GM12878 (cell line): ENCODE measurements at regions not wholly inside any gene's neighbourhood (a gene's known extent, or its start where the extent isn't known, plus 50 kb on each side); places are given as distances from the start of the nearest gene placed in this dataset.

ENCODE experiments used
- ATAC-seq: fragments of 200-7000 bp; cut with Tn5 transposase; 3 replicates; pipeline ENCODE4 v1.9.1; 2020; ENCODE audit warnings: mild to moderate bottlenecking, moderate library complexity
- BruUV-seq: library from RNA; stranded (reverse); fragments of 400-500 nt; replicated peaks from 2 replicates; lab custom pipeline; 2021; lab: Mats Ljungman, UMichigan
- CTCF ChIA-PET: fragments of 300-600 bp; sonication (Branson Sonifier 250); formaldehyde crosslinking; extraction: SDS; loops from one replicate; lab custom pipeline; 2021; ENCODE audit warnings: inconsistent platforms; lab: Yijun Ruan, JAX
- POLR2A ChIA-PET: fragments of 350-600 bp; formaldehyde crosslinking; extraction: SDS; loops from one replicate; lab custom pipeline; 2021; ENCODE audit warnings: inconsistent platforms; lab: Charles Lee
- RAD21 ChIA-PET: fragments of 300-600 bp; sonication (Branson Sonifier 250); formaldehyde crosslinking; loops from one replicate; lab custom pipeline; 2023; ENCODE audit warnings: antibody characterized with exemption; ENCODE audit not compliant: unreplicated experiment; lab: Charles Lee
- SMC1A ChIA-PET: fragments of 300-600 bp; sonication (Branson Sonifier 250); formaldehyde crosslinking; loops from one replicate; lab custom pipeline; 2023; ENCODE audit not compliant: unreplicated experiment, uncharacterized antibody; lab: Charles Lee
- DNase-seq: peaks from one replicate; pipeline ENCODE4 v3.0.0-alpha.2; 2011; ENCODE audit warnings: low read depth, low spot score
- FAIRE-seq: peaks from 3 replicates; lab custom pipeline; 2011; peaks lifted over from hg19 to GRCh38; lab: Jason Lieb, UNC
- H2AFZ ChIP-seq: 2 replicates; pipeline ENCODE4 v1.6.0; 2011; ENCODE audit warnings: low read depth, low read length, control low read depth; ENCODE audit not compliant: control insufficient read depth
- H3K27ac ChIP-seq: 2 replicates; pipeline ENCODE4 v1.5.1; 2011; ENCODE audit warnings: control low read depth; ENCODE audit not compliant: control insufficient read depth, insufficient read depth
- H3K27me3 ChIP-seq, 2 experiments: replicated peaks in 1 of 2; 2 replicates each; pipeline versions ENCODE4 v1.6.0 to v1.6.1; 2011; ENCODE audit warnings: low read length in 1 of 2; ENCODE audit not compliant: control insufficient read depth in 2 of 2, insufficient read depth in 2 of 2
- H3K36me3 ChIP-seq, 2 experiments: 2 replicates each; pipeline ENCODE4 v1.5.1; 2011; ENCODE audit warnings: low read length in 1 of 2; ENCODE audit not compliant: control insufficient read depth in 2 of 2, insufficient read depth in 2 of 2
- H3K4me1 ChIP-seq: 2 replicates; pipeline ENCODE4 v1.6.1; 2011; ENCODE audit warnings: mild to moderate bottlenecking, low read length, moderate library complexity, mixed read lengths; ENCODE audit not compliant: control insufficient read depth, insufficient read depth
- H3K4me2 ChIP-seq: 2 replicates; pipeline ENCODE4 v1.6.0; 2011; ENCODE audit warnings: control low read depth; ENCODE audit not compliant: control insufficient read depth, insufficient read depth
- H3K4me3 ChIP-seq: fragments of 200-600 bp; sonication (generic); 2 replicates; pipeline ENCODE4 v1.5.1; 2016
- H3K79me2 ChIP-seq: 2 replicates; pipeline ENCODE4 v1.6.0; 2011; ENCODE audit warnings: low read length; ENCODE audit not compliant: control insufficient read depth, insufficient read depth
- H3K9ac ChIP-seq: 2 replicates; pipeline ENCODE4 v1.8.0; 2011; ENCODE audit warnings: low read length, control low read depth, mixed read lengths; ENCODE audit not compliant: control insufficient read depth, insufficient read depth
- H3K9me3 ChIP-seq: replicated peaks from 3 replicates; pipeline ENCODE4 v1.5.1; 2011; ENCODE audit warnings: mild to moderate bottlenecking, low read length; ENCODE audit not compliant: control insufficient read depth, insufficient read depth
- H4K20me1 ChIP-seq: 2 replicates; pipeline ENCODE4 v1.6.0; 2011; ENCODE audit not compliant: control insufficient read depth, insufficient read depth
- CHD4 ChIP-seq: fragments of 200-600 bp; sonication (generic); IDR thresholded peaks from 2 replicates; pipeline ENCODE4 v1.6.1; 2016; ENCODE audit warnings: mild to moderate bottlenecking
- HDAC6 ChIP-seq: fragments of 200-600 bp; sonication (generic); IDR thresholded peaks from one replicate; pipeline ENCODE4 v1.8.0; 2017; ENCODE audit warnings: antibody characterized with exemption; ENCODE audit not compliant: unreplicated experiment
- IKZF1 ChIP-seq: fragments of 450-650 bp; conservative IDR thresholded peaks from 2 replicates; pipeline ENCODE4 v1.6.1; 2017; ENCODE audit warnings: antibody characterized with exemption, mild to moderate bottlenecking
- IRF4 ChIP-seq: IDR thresholded peaks from 2 replicates; pipeline ENCODE4 v1.6.1; 2011; ENCODE audit warnings: low read depth, low read length
- KAT2A ChIP-seq: conservative IDR thresholded peaks from 2 replicates; pipeline ENCODE4 v1.6.1; 2011; ENCODE audit warnings: low read depth, low read length; ENCODE audit not compliant: control insufficient read depth
- MTA2 ChIP-seq: fragments of 450-650 bp; IDR thresholded peaks from 2 replicates; pipeline ENCODE4 v1.6.1; 2016; ENCODE audit warnings: low read depth, mild to moderate bottlenecking, moderate library complexity
- NR2C2 ChIP-seq: IDR thresholded peaks from 2 replicates; pipeline ENCODE4 v1.6.1; 2011; ENCODE audit warnings: borderline replicate concordance, low read depth; ENCODE audit not compliant: control insufficient read depth, insufficient read length
- PAX5 ChIP-seq: IDR thresholded peaks from 2 replicates; pipeline ENCODE4 v1.6.1; 2011; ENCODE audit warnings: low read depth, low read length, borderline replicate concordance
- RB1 ChIP-seq: fragments of 450-650 bp; formaldehyde crosslinking; IDR thresholded peaks from 2 replicates; pipeline ENCODE4 v1.6.1; 2017; ENCODE audit warnings: mild to moderate bottlenecking, borderline replicate concordance
- SIN3A ChIP-seq: IDR thresholded peaks from 2 replicates; pipeline ENCODE4 v1.6.1; 2012; ENCODE audit warnings: low read depth, low read length, improper control_type of control experiment
- SPI1 ChIP-seq: IDR thresholded peaks from 2 replicates; pipeline ENCODE4 v1.6.1; 2011; ENCODE audit warnings: low read depth, mild to moderate bottlenecking, low read length, moderate library complexity, borderline replicate concordance; ENCODE audit not compliant: insufficient read depth
- WGBS: methylation state at CpG from one replicate; pipeline ENCODE4 v1.1.6; 2016; ENCODE audit warnings: low lambda C conversion rate; ENCODE audit not compliant: insufficient replicate concordance, insufficient coverage; ENCODE audit errors: missing lambda C conversion rate; 5-methylcytosine and 5-hydroxymethylcytosine counted together
- in situ Hi-C: fragments of 300-500 bp; cut with MboI; formaldehyde crosslinking; loops from 9 replicates; pipeline ENCODE4 v1.14.3; 2018; ENCODE audit warnings: mixed read lengths
- intact Hi-C: fragments of 100-400 bp; cut with micrococcal nuclease; formaldehyde crosslinking; loops from one replicate; pipeline ENCODE4 v1.14.2; 2022; ENCODE audit not compliant: unreplicated experiment
- TF ChIP-seq, protein P1 (sequence below): fragments of 450-650 bp; IDR thresholded peaks from 2 replicates; pipeline ENCODE4 v1.6.1; 2017; ENCODE audit warnings: antibody characterized with exemption, mild to moderate bottlenecking, moderate library complexity
- TF ChIP-seq, protein P2 (sequence below): fragments of 450-650 bp; IDR thresholded peaks from 2 replicates; pipeline ENCODE4 v1.6.1; 2018; ENCODE audit warnings: mild to moderate bottlenecking, low read depth, moderate library complexity; ENCODE audit not compliant: partially characterized antibody
- TF ChIP-seq, protein P3 (sequence below): IDR thresholded peaks from 2 replicates; pipeline ENCODE4 v1.6.1; 2012; ENCODE audit warnings: low read depth, low read length, improper control_type of control experiment
- TF ChIP-seq, protein P4 (sequence below): IDR thresholded peaks from 2 replicates; pipeline ENCODE4 v1.6.1; 2012; ENCODE audit warnings: low read depth, low read length, improper control_type of control experiment
- TF ChIP-seq, protein P5 (sequence below), 3 experiments: IDR thresholded peaks in 2 of 3; conservative IDR thresholded peaks in 1 of 3; 2 replicates each; pipeline ENCODE4 v1.5.1; 2011; ENCODE audit warnings: low read depth in 3 of 3, low read length in 3 of 3, mild to moderate bottlenecking in 3 of 3, control low read depth in 2 of 3, moderate library complexity in 2 of 3, inconsistent platforms in 1 of 3, mixed read lengths in 1 of 3; ENCODE audit not compliant: control insufficient read depth in 2 of 3, insufficient read depth in 1 of 3; ENCODE audit errors: extremely low read depth in 1 of 3

DNA sequence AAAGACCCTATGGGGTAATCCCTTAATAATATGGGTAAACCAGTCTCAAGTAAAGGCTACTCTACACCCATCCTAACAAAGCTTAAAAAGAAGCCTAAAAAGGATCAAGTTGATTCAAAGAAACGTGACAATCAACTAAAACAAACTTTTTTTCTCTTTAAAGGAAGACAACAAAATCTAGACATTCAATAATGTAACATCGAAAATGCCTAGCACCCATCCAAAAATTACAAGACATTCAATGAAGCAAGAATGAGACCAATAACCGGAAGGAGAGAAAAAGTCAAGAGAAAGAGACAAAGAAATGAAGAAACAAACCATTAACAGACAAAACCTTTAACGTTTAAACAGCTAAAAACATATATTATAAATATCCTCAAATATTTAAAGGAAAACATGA lies 143.8 kb upstream of the VASH1 start:
- no peak overlapping the region for H3K27ac ChIP-seq
- H4K20me1 ChIP-seq, result no peaks in the 10 kb centered on the region
- CTCF ChIA-PET, result interaction anchor here (0.6 kb wide), 1 partner anchor 20 kb away, joined by 3 read pairs; no protein-coding TSS in a partner anchor
- POLR2A ChIA-PET, result no interaction called here
- no peak for FAIRE-seq
- TF ChIP-seq PAX5 (no peak), NR2C2 (no peak), KAT2A (no peak), IKZF1 (no peak), RB1 (no peak), HDAC6 (no peak), SIN3A (no peak), CHD4 (no peak), IRF4 (no peak), SPI1 (no peak), MTA2 (no peak)
- TF ChIP-seq, protein P1, sequence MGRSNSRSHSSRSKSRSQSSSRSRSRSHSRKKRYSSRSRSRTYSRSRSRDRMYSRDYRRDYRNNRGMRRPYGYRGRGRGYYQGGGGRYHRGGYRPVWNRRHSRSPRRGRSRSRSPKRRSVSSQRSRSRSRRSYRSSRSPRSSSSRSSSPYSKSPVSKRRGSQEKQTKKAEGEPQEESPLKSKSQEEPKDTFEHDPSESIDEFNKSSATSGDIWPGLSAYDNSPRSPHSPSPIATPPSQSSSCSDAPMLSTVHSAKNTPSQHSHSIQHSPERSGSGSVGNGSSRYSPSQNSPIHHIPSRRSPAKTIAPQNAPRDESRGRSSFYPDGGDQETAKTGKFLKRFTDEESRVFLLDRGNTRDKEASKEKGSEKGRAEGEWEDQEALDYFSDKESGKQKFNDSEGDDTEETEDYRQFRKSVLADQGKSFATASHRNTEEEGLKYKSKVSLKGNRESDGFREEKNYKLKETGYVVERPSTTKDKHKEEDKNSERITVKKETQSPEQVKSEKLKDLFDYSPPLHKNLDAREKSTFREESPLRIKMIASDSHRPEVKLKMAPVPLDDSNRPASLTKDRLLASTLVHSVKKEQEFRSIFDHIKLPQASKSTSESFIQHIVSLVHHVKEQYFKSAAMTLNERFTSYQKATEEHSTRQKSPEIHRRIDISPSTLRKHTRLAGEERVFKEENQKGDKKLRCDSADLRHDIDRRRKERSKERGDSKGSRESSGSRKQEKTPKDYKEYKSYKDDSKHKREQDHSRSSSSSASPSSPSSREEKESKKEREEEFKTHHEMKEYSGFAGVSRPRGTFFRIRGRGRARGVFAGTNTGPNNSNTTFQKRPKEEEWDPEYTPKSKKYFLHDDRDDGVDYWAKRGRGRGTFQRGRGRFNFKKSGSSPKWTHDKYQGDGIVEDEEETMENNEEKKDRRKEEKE, result no peak
- TF ChIP-seq, protein P2, sequence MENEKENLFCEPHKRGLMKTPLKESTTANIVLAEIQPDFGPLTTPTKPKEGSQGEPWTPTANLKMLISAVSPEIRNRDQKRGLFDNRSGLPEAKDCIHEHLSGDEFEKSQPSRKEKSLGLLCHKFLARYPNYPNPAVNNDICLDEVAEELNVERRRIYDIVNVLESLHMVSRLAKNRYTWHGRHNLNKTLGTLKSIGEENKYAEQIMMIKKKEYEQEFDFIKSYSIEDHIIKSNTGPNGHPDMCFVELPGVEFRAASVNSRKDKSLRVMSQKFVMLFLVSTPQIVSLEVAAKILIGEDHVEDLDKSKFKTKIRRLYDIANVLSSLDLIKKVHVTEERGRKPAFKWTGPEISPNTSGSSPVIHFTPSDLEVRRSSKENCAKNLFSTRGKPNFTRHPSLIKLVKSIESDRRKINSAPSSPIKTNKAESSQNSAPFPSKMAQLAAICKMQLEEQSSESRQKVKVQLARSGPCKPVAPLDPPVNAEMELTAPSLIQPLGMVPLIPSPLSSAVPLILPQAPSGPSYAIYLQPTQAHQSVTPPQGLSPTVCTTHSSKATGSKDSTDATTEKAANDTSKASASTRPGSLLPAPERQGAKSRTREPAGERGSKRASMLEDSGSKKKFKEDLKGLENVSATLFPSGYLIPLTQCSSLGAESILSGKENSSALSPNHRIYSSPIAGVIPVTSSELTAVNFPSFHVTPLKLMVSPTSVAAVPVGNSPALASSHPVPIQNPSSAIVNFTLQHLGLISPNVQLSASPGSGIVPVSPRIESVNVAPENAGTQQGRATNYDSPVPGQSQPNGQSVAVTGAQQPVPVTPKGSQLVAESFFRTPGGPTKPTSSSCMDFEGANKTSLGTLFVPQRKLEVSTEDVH, result no peak
- TF ChIP-seq, protein P3, sequence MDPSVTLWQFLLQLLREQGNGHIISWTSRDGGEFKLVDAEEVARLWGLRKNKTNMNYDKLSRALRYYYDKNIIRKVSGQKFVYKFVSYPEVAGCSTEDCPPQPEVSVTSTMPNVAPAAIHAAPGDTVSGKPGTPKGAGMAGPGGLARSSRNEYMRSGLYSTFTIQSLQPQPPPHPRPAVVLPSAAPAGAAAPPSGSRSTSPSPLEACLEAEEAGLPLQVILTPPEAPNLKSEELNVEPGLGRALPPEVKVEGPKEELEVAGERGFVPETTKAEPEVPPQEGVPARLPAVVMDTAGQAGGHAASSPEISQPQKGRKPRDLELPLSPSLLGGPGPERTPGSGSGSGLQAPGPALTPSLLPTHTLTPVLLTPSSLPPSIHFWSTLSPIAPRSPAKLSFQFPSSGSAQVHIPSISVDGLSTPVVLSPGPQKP, result no peak
- TF ChIP-seq, protein P4, sequence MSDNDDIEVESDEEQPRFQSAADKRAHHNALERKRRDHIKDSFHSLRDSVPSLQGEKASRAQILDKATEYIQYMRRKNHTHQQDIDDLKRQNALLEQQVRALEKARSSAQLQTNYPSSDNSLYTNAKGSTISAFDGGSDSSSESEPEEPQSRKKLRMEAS, result no peak
- TF ChIP-seq, protein P5, sequence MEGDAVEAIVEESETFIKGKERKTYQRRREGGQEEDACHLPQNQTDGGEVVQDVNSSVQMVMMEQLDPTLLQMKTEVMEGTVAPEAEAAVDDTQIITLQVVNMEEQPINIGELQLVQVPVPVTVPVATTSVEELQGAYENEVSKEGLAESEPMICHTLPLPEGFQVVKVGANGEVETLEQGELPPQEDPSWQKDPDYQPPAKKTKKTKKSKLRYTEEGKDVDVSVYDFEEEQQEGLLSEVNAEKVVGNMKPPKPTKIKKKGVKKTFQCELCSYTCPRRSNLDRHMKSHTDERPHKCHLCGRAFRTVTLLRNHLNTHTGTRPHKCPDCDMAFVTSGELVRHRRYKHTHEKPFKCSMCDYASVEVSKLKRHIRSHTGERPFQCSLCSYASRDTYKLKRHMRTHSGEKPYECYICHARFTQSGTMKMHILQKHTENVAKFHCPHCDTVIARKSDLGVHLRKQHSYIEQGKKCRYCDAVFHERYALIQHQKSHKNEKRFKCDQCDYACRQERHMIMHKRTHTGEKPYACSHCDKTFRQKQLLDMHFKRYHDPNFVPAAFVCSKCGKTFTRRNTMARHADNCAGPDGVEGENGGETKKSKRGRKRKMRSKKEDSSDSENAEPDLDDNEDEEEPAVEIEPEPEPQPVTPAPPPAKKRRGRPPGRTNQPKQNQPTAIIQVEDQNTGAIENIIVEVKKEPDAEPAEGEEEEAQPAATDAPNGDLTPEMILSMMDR (IDR thresholded peaks at IDR 0.05 in 2 of 3, conservative IDR thresholded peaks at IDR 0.05 in 1 of 3; ENCODE audit: control insufficient read depth in 2 of 3, extremely low read depth in 1 of 3, insufficient read depth in 1 of 3, low read depth in 3 of 3, low read length in 3 of 3), result no peak
- BruUV-seq, result no TSS peak
- SMC1A ChIA-PET, result interaction anchor here (2.1 kb wide), 1 partner anchor 9 kb away, joined by 6 read pairs; no protein-coding TSS in a partner anchor
- ATAC-seq, result no peak
- 6% methylated on average over 4 of the region's 4 CpGs for WGBS
- no peak overlapping the region for H3K9ac ChIP-seq
- H2AFZ ChIP-seq, result no peak overlapping the region
- in situ Hi-C loops, result no loop called here
- H3K27me3 ChIP-seq, result no peaks in the 10 kb centered on the region; a peak in 2 of 4 replicates
- H3K4me3 ChIP-seq, result no peak overlapping the region
- H3K4me1 ChIP-seq, result no peaks in the 10 kb centered on the region
- H3K79me2 ChIP-seq, result no peaks in the 10 kb centered on the region
- H3K9me3 ChIP-seq, result peaks cover 2% of the 10 kb centered on the region; the same call in 2 of the 3 replicates
- intact Hi-C loops, result no loop called here
- H3K36me3 ChIP-seq, result no peaks in the 10 kb centered on the region
- DNase-seq, result no peak
- no peak overlapping the region for H3K4me2 ChIP-seq
- RAD21 ChIA-PET, result no interaction called here
